HG03342 (cell line): ENCODE measurements at regions not wholly inside any gene's neighbourhood (a gene's known extent, or its start where the extent isn't known, plus 50 kb on each side); places are given as distances from the start of the nearest gene placed in this dataset.

Source experiments
- ATAC-seq: cut with Tn5 transposase; IDR thresholded peaks from one replicate; pipeline ENCODE4 v1.9.1; 2021; ENCODE audit warnings: mild to moderate bottlenecking, moderate library complexity; ENCODE audit not compliant: unreplicated experiment

DNA sequence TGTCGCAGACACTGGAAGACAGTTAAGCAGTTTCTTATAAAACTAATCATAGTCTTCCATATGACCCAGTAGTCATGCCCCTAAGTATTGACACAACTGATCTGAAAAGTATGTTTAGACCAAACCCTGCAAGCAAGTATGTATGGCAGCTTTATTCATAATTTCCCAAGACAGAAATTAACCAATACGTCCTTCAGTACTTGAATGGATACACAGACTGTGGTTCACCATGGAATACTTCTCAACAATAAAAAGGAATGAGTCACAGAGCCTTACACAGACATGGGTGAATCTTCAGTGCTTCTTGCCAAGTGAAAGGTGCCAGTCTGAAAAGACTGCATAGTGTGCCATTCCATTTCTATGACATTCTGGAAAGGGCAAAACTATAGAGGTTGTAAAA, 50.2 kb upstream of the AKR1E2 start:
- ATAC-seq, result no peak

GRCh38 chr10:4772202-4772570, 53.8 kb upstream of the AKR1E2 start:
- no peak for ATAC-seq

DNA sequence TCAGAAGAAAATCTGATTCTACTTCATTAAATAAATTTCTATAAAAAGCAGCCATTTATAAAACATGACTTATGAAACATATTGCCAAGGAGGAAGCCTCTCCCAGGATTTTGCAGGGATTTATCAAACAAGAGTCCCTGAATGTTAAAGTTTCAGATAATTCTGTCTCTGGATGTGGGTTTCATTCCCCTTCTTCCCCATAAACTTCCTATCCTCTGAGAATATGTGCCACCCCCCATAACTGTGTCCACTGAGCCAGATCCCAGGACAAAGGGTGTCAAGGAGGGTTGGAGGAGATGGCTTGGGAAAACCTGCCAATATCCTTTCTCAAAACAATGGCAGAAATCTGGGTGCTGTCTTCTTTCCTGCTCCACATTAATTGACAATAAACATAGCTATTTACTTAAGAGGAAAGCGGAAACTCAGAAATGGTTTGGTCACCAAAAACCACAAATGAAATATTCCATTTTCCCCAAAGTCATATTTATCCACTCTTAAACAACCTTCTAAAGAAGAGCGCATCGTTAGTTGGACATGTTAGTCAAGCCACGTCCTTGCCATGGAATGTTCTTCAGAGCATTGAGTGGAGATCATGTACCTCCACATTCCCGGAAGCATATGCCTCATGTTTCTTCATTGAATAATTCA, 54.3 kb upstream of the AKR1E2 start:
- no peak for ATAC-seq

- no peak for ATAC-seq
These were observed 55.0 kb upstream of the AKR1E2 start for GRCh38 chr10:4770801-4771553.

- no peak for ATAC-seq
These were observed 57.6 kb upstream of the AKR1E2 start for GRCh38 chr10:4768416-4768815.

DNA sequence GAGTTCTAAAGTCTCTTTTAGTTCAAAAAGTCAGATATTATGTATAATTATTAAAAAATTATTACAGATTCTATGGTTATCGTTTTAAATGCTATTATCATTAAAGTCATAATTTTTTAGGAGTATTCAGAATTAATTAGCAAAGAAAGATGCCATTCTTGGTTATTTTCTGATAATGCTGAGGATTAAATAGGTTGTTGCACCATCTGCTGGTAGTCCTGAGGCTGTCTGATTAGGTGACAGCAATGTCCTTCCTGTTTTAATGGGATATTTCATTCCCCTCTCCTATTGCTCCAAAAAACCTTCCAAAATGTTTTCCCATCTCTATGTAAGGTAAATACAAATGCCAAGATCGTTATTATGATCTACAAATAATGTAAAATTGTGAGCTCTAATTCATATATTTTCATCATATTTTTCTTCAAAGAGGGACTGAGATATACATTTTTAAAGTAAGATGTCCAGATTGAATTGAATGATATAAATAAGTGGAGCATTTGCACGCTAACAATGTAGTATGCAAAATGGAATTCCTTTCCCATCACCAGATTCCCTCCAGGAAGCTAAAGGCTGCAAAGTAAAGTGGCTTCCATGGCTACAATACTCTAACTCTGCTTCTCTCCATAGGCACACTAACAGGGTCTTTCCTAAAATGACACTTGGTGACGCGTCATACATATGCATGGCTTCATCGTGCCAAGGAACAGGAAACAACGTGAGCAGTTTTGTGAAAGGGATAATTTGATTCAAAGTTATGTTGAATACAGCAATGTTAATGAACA, 58.8 kb upstream of the AKR1E2 start:
- ATAC-seq, result no peak

- ATAC-seq, result no peak
These were observed 59.6 kb upstream of the AKR1E2 start for GRCh38 chr10:4766454-4766853.

- ATAC-seq, result no peak
These were observed 60.6 kb upstream of the AKR1E2 start for GRCh38 chr10:4765428-4765827.

GRCh38 chr10:4763960-4764428, 62.0 kb upstream of the AKR1E2 start:
- no peak for ATAC-seq

DNA sequence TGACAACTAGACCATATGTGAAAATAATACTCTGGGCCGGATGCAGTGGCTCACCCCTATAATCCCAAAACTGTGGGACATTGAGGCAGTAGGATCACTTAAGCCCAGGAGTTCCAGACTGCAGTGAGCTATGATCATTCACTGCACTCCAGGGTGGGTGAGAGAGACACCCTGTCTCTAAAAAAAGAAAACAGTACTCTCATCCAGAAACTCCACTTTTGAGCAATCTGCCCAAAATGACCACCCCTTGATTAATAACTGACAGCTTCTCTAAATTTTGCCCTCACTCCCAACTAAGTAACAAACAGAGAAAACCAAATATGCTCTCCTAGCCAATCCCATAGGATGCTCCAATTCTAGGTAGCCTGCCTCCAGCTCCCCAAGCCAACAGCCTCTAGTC, 62.5 kb upstream of the AKR1E2 start:
- ATAC-seq, result no peak

GRCh38 chr10:4758256-4758655, 67.8 kb upstream of the AKR1E2 start:
- no peak for ATAC-seq

DNA sequence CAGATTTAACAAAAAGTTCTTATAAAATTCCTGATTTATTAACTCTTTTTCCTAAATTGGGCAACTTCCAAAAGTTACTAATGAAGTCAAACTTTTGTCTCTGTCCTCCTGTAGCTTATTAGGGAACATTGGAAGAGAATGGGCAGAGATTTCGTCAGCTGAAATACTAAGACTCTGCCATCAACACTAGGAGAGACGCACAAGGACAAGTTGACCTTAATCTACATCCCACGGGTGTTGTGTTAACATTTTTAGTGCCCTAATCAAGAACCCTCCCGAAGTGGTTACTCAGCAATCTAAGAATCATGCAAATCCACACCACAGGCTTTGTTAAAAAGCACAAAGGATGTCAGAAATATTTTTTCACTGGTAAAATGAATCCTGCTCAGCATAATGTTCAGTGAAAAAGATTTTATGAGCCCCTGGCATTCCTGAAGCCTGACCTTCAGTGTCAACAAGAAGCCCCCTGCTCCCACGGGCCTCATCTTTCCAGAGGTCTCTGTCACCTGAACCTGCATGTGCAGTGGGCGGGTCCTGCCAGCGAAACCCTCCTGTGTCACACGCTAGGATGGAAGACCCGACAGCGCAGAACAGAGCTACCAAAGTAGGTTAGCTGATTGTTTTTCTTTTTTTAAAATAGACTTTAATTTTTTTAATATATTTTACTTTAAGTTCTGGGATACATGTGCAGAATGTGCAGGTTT, 70.6 kb upstream of the AKR1E2 start:
- no peak for ATAC-seq

GRCh38 chr10:4754143-4754542, 71.9 kb upstream of the AKR1E2 start:
- ATAC-seq, result no peak

- no peak for ATAC-seq
These were observed 74.8 kb upstream of the AKR1E2 start for GRCh38 chr10:4751211-4751610.

GRCh38 chr10:4749271-4749574, 76.8 kb upstream of the AKR1E2 start:
- ATAC-seq, result no peak

DNA sequence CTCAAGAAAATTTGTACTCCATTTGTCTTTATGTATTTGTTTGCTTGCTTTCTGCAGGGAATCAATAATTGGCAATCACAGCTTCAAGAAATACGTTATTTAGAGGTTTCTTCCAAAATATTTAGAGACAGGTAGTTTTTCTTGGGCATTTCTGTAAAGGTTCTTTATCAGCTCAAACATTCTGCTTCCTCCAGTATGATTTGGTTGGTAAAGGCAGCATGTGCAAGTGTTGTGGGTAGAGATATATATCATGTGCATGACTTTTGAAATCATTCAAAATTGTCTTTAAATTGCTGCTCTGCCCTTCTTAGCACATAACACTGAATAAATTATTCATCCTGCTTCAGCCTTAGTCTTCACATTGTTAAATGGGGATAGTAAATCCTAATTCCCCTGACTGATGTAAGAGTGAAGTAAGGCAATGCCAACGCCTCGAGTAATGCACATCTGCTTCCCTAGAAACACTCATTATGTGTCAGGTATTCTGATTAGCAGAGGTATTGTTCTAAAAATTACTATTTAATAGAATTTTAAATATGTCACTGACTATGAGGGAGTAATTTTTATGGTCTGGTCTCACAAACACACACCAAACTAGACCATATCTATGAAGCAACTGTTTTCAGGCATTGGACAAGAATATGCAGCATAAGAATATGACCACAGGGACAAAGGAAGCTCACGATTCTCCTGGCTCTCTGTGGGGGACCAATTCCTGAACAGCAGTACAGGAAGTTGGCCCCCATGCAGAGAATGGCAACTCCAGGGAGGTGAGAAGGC, 77.3 kb upstream of the AKR1E2 start:
- ATAC-seq, result no peak

- ATAC-seq, result no peak
These were observed 83.8 kb upstream of the AKR1E2 start for GRCh38 chr10:4742217-4742616.

- ATAC-seq, result no peak
These were observed 85.5 kb upstream of the AKR1E2 start for GRCh38 chr10:4740471-4740870.

GRCh38 chr10:4736608-4737007, 89.4 kb upstream of the AKR1E2 start:
- no peak for ATAC-seq

- ATAC-seq, result no peak
These were observed 89.8 kb upstream of the AKR1E2 start for GRCh38 chr10:4736183-4736582.

GRCh38 chr10:4733843-4734224, 92.2 kb upstream of the AKR1E2 start:
- ATAC-seq, result no peak
